ENCODE measurements at regions not wholly inside any gene's neighbourhood (a gene's known extent, or its start where the extent isn't known, plus 50 kb on each side); places are given as distances from the start of the nearest gene placed in this dataset.

- no peak overlapping the region for H3K9ac ChIP-seq (ENCODE audit: low read length)
- H3K4me1 ChIP-seq (ENCODE audit: low read length), result no peaks in the 10 kb centered on the region
- no peak overlapping the region for H3K27ac ChIP-seq (ENCODE audit: low read length)
- no peaks in the 10 kb centered on the region for H4K20me1 ChIP-seq (ENCODE audit: insufficient read depth, low read length)
- H3K27me3 ChIP-seq (ENCODE audit: low read depth, low read length), result no peaks in the 10 kb centered on the region
- TF ChIP-seq EZH2phosphoT487 (IDR thresholded peaks at IDR 0.05; ENCODE audit: low read depth), result no peak
- TF ChIP-seq, protein P1, sequence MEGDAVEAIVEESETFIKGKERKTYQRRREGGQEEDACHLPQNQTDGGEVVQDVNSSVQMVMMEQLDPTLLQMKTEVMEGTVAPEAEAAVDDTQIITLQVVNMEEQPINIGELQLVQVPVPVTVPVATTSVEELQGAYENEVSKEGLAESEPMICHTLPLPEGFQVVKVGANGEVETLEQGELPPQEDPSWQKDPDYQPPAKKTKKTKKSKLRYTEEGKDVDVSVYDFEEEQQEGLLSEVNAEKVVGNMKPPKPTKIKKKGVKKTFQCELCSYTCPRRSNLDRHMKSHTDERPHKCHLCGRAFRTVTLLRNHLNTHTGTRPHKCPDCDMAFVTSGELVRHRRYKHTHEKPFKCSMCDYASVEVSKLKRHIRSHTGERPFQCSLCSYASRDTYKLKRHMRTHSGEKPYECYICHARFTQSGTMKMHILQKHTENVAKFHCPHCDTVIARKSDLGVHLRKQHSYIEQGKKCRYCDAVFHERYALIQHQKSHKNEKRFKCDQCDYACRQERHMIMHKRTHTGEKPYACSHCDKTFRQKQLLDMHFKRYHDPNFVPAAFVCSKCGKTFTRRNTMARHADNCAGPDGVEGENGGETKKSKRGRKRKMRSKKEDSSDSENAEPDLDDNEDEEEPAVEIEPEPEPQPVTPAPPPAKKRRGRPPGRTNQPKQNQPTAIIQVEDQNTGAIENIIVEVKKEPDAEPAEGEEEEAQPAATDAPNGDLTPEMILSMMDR (IDR thresholded peaks at IDR 0.05; ENCODE audit: low read depth, low read length), result no peak
- H3K36me3 ChIP-seq (replicated peaks; ENCODE audit: low read depth, low read length), result no peaks in the 10 kb centered on the region
- no peak overlapping the region for H3K4me2 ChIP-seq (ENCODE audit: low read length)
- H2AFZ ChIP-seq (ENCODE audit: low read depth, low read length), result no peak overlapping the region
- no peaks in the 10 kb centered on the region for H3K79me2 ChIP-seq (ENCODE audit: low read length)
- no peak overlapping the region for H3K4me3 ChIP-seq (ENCODE audit: low read length)
- no peaks in the 10 kb centered on the region for H3K9me3 ChIP-seq (ENCODE audit: insufficient read depth, low read length)
These were observed 212.0 kb upstream of the SSTR4 start for GRCh38 chr20:22823119-22823518.

DNA sequence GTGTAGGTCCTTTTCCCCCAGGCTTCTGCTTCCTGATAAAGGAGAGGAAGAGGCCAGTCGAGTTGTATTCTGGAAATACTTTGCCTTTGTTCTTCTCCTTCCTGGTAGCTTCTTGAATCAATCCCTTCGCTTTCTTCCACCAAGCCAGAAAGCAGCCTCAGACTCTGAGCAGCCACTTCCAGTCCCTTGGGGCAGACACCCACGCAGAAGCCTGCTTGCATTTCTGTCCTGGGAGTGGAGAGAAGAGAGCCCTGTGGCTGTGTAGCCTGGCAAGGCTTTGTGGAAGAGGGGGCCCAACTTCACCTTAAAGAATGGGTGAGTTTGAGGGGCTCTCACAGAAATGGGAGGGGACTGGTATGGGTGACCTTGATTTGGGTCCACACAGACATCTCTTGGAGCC is 211.0 kb upstream of the SSTR4 start:
- TF ChIP-seq, protein P1 (IDR thresholded peaks at IDR 0.05; ENCODE audit: low read depth, low read length), result no peak
- TF ChIP-seq EZH2phosphoT487 (IDR thresholded peaks at IDR 0.05; ENCODE audit: low read depth), result no peak
- Histone ChIP-seq H4K20me1 (ENCODE audit: insufficient read depth, low read length) (no peaks in the 10 kb centered on the region), H3K79me2 (ENCODE audit: low read length) (no peaks in the 10 kb centered on the region), H3K9ac (ENCODE audit: low read length) (no peak overlapping the region), H3K4me1 (ENCODE audit: low read length) (no peaks in the 10 kb centered on the region), H3K27ac (ENCODE audit: low read length) (no peak overlapping the region), H3K4me3 (ENCODE audit: low read length) (no peak overlapping the region), H2AFZ (ENCODE audit: low read depth, low read length) (no peak overlapping the region), H3K9me3 (ENCODE audit: insufficient read depth, low read length) (no peaks in the 10 kb centered on the region), H3K36me3 (replicated peaks; ENCODE audit: low read depth, low read length) (no peaks in the 10 kb centered on the region), H3K27me3 (ENCODE audit: low read depth, low read length) (no peaks in the 10 kb centered on the region), H3K4me2 (ENCODE audit: low read length) (no peak overlapping the region)

DNA sequence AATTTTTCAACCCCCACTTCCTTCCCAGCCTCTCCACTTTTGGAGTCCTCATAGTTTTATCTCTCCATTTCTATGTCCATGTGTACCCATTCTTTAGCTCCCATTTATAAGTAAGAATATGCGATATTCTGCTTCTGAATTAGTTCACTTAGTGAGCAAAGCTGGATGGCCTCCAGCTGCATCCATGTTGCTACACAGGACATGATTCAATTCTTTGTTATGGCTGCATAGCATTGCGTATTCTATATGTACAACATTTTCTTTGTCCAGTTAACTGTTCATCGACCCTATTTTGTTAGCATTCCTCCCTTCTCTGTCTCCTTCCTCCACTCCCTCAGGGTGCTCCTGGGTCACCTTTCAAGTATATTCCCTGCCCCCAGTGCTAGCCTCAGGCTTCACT is 210.0 kb upstream of the SSTR4 start:
- no peaks in the 10 kb centered on the region for H3K79me2 ChIP-seq (ENCODE audit: low read length)
- no peak for TF ChIP-seq EZH2phosphoT487 (IDR thresholded peaks at IDR 0.05; ENCODE audit: low read depth)
- TF ChIP-seq, protein P1 (IDR thresholded peaks at IDR 0.05; ENCODE audit: low read depth, low read length), result no peak

DNA sequence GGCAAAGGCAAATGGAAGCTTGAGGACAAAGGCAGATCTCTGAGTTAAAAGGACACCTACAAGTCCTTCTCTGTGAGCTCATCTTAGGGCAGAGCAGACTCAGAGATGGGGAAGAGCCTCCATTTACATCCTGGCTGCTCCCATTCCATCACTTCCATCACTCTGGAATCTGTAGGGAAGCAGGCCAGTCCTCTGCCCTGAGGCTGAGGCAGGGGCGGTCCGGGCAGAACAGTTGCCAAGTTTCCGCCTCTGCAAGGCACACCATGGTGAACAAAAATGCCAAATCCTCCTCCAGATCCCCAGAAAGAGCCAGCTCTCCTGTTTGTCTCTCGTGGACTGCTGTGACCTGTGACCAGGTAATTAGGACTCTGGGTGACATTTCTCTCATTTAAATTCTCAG is 209.6 kb upstream of the SSTR4 start:
- H2AFZ ChIP-seq (ENCODE audit: low read depth, low read length), result no peak overlapping the region
- H3K36me3 ChIP-seq (replicated peaks; ENCODE audit: low read depth, low read length), result no peaks in the 10 kb centered on the region
- H3K4me3 ChIP-seq (ENCODE audit: low read length), result no peak overlapping the region
- no peaks in the 10 kb centered on the region for H3K79me2 ChIP-seq (ENCODE audit: low read length)
- H3K27ac ChIP-seq (ENCODE audit: low read length), result no peak overlapping the region
- no peaks in the 10 kb centered on the region for H3K9me3 ChIP-seq (ENCODE audit: insufficient read depth, low read length)
- no peaks in the 10 kb centered on the region for H4K20me1 ChIP-seq (ENCODE audit: insufficient read depth, low read length)
- H3K4me1 ChIP-seq (ENCODE audit: low read length), result no peaks in the 10 kb centered on the region
- no peak overlapping the region for H3K4me2 ChIP-seq (ENCODE audit: low read length)
- H3K27me3 ChIP-seq (ENCODE audit: low read depth, low read length), result no peaks in the 10 kb centered on the region
- no peak for TF ChIP-seq EZH2phosphoT487 (IDR thresholded peaks at IDR 0.05; ENCODE audit: low read depth)
- TF ChIP-seq, protein P1 (IDR thresholded peaks at IDR 0.05; ENCODE audit: low read depth, low read length), result no peak
- no peak overlapping the region for H3K9ac ChIP-seq (ENCODE audit: low read length)

More for the DNA sequence above, 210.0 kb upstream of the SSTR4 start:
- Histone ChIP-seq H3K9ac (ENCODE audit: low read length) (no peak overlapping the region), H2AFZ (ENCODE audit: low read depth, low read length) (no peak overlapping the region), H4K20me1 (ENCODE audit: insufficient read depth, low read length) (no peaks in the 10 kb centered on the region), H3K27me3 (ENCODE audit: low read depth, low read length) (no peaks in the 10 kb centered on the region), H3K4me3 (ENCODE audit: low read length) (no peak overlapping the region), H3K4me2 (ENCODE audit: low read length) (no peak overlapping the region), H3K36me3 (replicated peaks; ENCODE audit: low read depth, low read length) (no peaks in the 10 kb centered on the region), H3K27ac (ENCODE audit: low read length) (no peak overlapping the region), H3K9me3 (ENCODE audit: insufficient read depth, low read length) (no peaks in the 10 kb centered on the region), H3K4me1 (ENCODE audit: low read length) (no peaks in the 10 kb centered on the region)

Measured in OCI-LY3 (cell line).